Prostate gland (tissue), 2 donors: ENCODE measurements at regions not wholly inside any gene's neighbourhood (a gene's known extent, or its start where the extent isn't known, plus 50 kb on each side); places are given as distances from the start of the nearest gene placed in this dataset.

ENCODE experiments used
- DNase-seq: peaks from one replicate; pipeline ENCODE4 v3.0.0-alpha.2; 2019; ENCODE audit warnings: low spot score
- H3K27ac ChIP-seq, 2 donors: fragments of 200-600 bp; sonication (generic); 2 replicates each; pipeline ENCODE4 v1.5.1; 2017 to 2019
- H3K27me3 ChIP-seq: fragments of 200-600 bp; sonication (generic); replicated peaks from 2 replicates; pipeline ENCODE4 v1.5.1; 2019; ENCODE audit not compliant: insufficient read depth
- H3K36me3 ChIP-seq, 2 donors: fragments of 200-600 bp; sonication (generic); 1 replicate in 1 of 2; 2 replicates in 1 of 2; pipeline versions ENCODE4 v1.5.1 to v1.8.1; 2017 to 2019
- H3K4me1 ChIP-seq: fragments of 200-600 bp; sonication (generic); replicated peaks from 2 replicates; pipeline ENCODE4 v1.5.1; 2019
- H3K4me3 ChIP-seq, 2 donors: fragments of 200-600 bp; sonication (generic); 2 replicates each; pipeline ENCODE4 v1.5.1; 2017 to 2019
- H3K9me3 ChIP-seq: fragments of 200-600 bp; sonication (generic); 2 replicates; pipeline ENCODE4 v1.5.1; 2017
- CTCF ChIP-seq, 4 experiments: fragments of 200-600 bp in 2 of 4; fragments of 450-650 bp in 2 of 4; sonication (generic) in 2 of 4; IDR thresholded peaks; 1 replicate in 3 of 4; 2 replicates in 1 of 4; pipeline ENCODE4 v1.5.1; 2016 to 2019; ENCODE audit warnings: antibody characterized with exemption in 4 of 4, mild to moderate bottlenecking in 2 of 4, moderate library complexity in 2 of 4
- POLR2A ChIP-seq: fragments of 450-650 bp; IDR thresholded peaks from one replicate; pipeline ENCODE4 v1.6.1; 2016; ENCODE audit warnings: antibody characterized with exemption, mild to moderate bottlenecking
- POLR2AphosphoS5 ChIP-seq: sonication (generic); formaldehyde crosslinking; IDR thresholded peaks from one replicate; pipeline ENCODE4 v1.6.1; 2017; ENCODE audit warnings: antibody characterized with exemption
- WGBS: methylation state at CpG from one replicate; pipeline ENCODE4 v1.1.5; 2018; 5-methylcytosine and 5-hydroxymethylcytosine counted together
- intact Hi-C: fragments of 100-400 bp; cut with DNase I; formaldehyde crosslinking; loops from one replicate; pipeline ENCODE4 v1.14.2; 2022

GRCh38 chr18:41858761-41859555 lies 96.1 kb upstream of the PIK3C3 start:
- WGBS, result 75% methylated on average over 2 of the region's 2 CpGs
- intact Hi-C loops, result no loop called here
- Histone ChIP-seq H3K4me3 (no peak overlapping the region), H3K36me3 (no peaks in the 10 kb centered on the region), H3K9me3 (no peaks in the 10 kb centered on the region), H3K4me1 (no peaks in the 10 kb centered on the region), H3K27ac (no peak overlapping the region), H3K27me3 (no peaks in the 10 kb centered on the region)
- TF ChIP-seq CTCF (IDR thresholded peaks at IDR 0.05), result no peak
- no peak for TF ChIP-seq POLR2A
- TF ChIP-seq POLR2AphosphoS5, result no peak
- no peak for DNase-seq

GRCh38 chr18:41853280-41853679 lies 101.8 kb upstream of the PIK3C3 start:
- no peaks in the 10 kb centered on the region for H3K9me3 ChIP-seq
- no peak for TF ChIP-seq POLR2AphosphoS5
- no peak for TF ChIP-seq CTCF (IDR thresholded peaks at IDR 0.05)
- TF ChIP-seq POLR2A, result no peak
- no peak overlapping the region for H3K27ac ChIP-seq
- no peaks in the 10 kb centered on the region for H3K36me3 ChIP-seq
- 55% methylated on average over 1 of the region's 1 CpG for WGBS
- intact Hi-C loops, result no loop called here
- DNase-seq, result no peak
- H3K4me1 ChIP-seq, result peaks cover 4% of the 10 kb centered on the region
- H3K27me3 ChIP-seq, result no peaks in the 10 kb centered on the region
- no peak overlapping the region for H3K4me3 ChIP-seq

GRCh38 chr18:41850781-41851180 lies 104.3 kb upstream of the PIK3C3 start:
- 46% methylated on average over 2 of the region's 2 CpGs for WGBS
- TF ChIP-seq POLR2A (no peak), CTCF (IDR thresholded peaks at IDR 0.05) (no peak), POLR2AphosphoS5 (no peak)
- intact Hi-C loops, result no loop called here
- Histone ChIP-seq H3K4me1 (peaks cover 4% of the 10 kb centered on the region), H3K4me3 (no peak overlapping the region), H3K27ac (no peak overlapping the region), H3K36me3 (no peaks in the 10 kb centered on the region), H3K27me3 (no peaks in the 10 kb centered on the region), H3K9me3 (no peaks in the 10 kb centered on the region)
- DNase-seq, result no peak

- Histone ChIP-seq H3K4me3 (no peak overlapping the region), H3K4me1 (peaks cover 4% of the 10 kb centered on the region), H3K9me3 (no peaks in the 10 kb centered on the region), H3K36me3 (no peaks in the 10 kb centered on the region), H3K27me3 (no peaks in the 10 kb centered on the region), H3K27ac (no peak overlapping the region)
- intact Hi-C loops, result no loop called here
- WGBS, result 24% methylated on average over 3 of the region's 3 CpGs
- no peak for DNase-seq
- TF ChIP-seq POLR2A (no peak), POLR2AphosphoS5 (no peak), CTCF (IDR thresholded peaks at IDR 0.05) (no peak)
Observed at GRCh38 chr18:41849632-41850031, 105.4 kb upstream of the PIK3C3 start.

GRCh38 chr18:41845563-41845962 lies 109.5 kb upstream of the PIK3C3 start:
- Histone ChIP-seq H3K4me1 (peaks cover 4% of the 10 kb centered on the region), H3K27me3 (no peaks in the 10 kb centered on the region), H3K27ac (no peak overlapping the region), H3K36me3 (no peaks in the 10 kb centered on the region), H3K4me3 (no peak overlapping the region), H3K9me3 (no peaks in the 10 kb centered on the region)
- intact Hi-C loops, result no loop called here
- WGBS, result 68% methylated on average over 4 of the region's 4 CpGs
- no peak for DNase-seq
- no peak for TF ChIP-seq POLR2A
